K562 (cell line): ENCODE measurements at regions not wholly inside any gene's neighbourhood (a gene's known extent, or its start where the extent isn't known, plus 50 kb on each side); places are given as distances from the start of the nearest gene placed in this dataset.
A peak's percentile ranks its signal among the peaks of the same experiment; 100 is the strongest.

ENCODE experiments used
- ATAC-seq: fragments of 200-7000 bp; cut with Tn5 transposase; 3 replicates; pipeline ENCODE4 v1.9.1; 2020; ENCODE audit warnings: moderate library complexity
- BruUV-seq: library from RNA; stranded (reverse); fragments of 400-500 nt; replicated peaks from 2 replicates; lab custom pipeline; 2021; lab: Mats Ljungman, UMichigan
- CTCF ChIA-PET: fragments of 300-600 bp; formaldehyde crosslinking; extraction: SDS; loops from one replicate; lab custom pipeline; 2021; ENCODE audit warnings: low intra/inter-chr PET ratio; lab: Yijun Ruan, JAX
- POLR2A ChIA-PET: fragments of 300-600, 350-650 bp; sonication (Branson Sonifier 250); formaldehyde crosslinking; extraction: SDS; loops from one replicate; lab custom pipeline; 2021; ENCODE audit warnings: antibody characterized with exemption, inconsistent platforms; lab: Yijun Ruan, JAX
- DNase-seq, 4 experiments: peaks; one replicate each; pipeline versions ENCODE4 v3.0.0 to v3.0.0-alpha.2; 2011 to 2018; ENCODE audit warnings: low spot score in 3 of 4, mixed read lengths in 3 of 4; ENCODE audit errors: extremely low read depth in 1 of 4
- FAIRE-seq: peaks from 2 replicates; lab custom pipeline; 2011; peaks lifted over from hg19 to GRCh38; lab: Jason Lieb, UNC
- H2AFZ ChIP-seq: 2 replicates; pipeline ENCODE4 v1.6.0; 2011; ENCODE audit warnings: low read depth, low read length, control low read depth, inconsistent platforms
- H3K27ac ChIP-seq: fragments of 200-600 bp; 3 replicates; pipeline ENCODE4 v1.8.0; 2011; ENCODE audit warnings: low read depth, mild to moderate bottlenecking, control low read depth, inconsistent platforms, low read length, moderate library complexity, mixed read lengths; ENCODE audit errors: extremely low read depth
- H3K27me3 ChIP-seq, 2 experiments: fragments of 300-600 bp in 1 of 2; 2 replicates in 1 of 2; 3 replicates in 1 of 2; pipeline versions ENCODE4 v1.6.0 to v1.8.0; 2011; ENCODE audit warnings: inconsistent platforms in 2 of 2, low read length in 2 of 2, mild to moderate bottlenecking in 1 of 2, mixed read lengths in 1 of 2, moderate library complexity in 1 of 2; ENCODE audit not compliant: control insufficient read depth in 2 of 2, insufficient read depth in 2 of 2
- H3K36me3 ChIP-seq: fragments of 300-600 bp; 3 replicates; pipeline ENCODE4 v1.8.0; 2011; ENCODE audit warnings: mild to moderate bottlenecking, low read length, inconsistent platforms; ENCODE audit not compliant: control insufficient read depth, insufficient read depth
- H3K4me1 ChIP-seq, 2 experiments: fragments of 200-600 bp in 1 of 2; replicated peaks in 1 of 2; 2 replicates in 1 of 2; 3 replicates in 1 of 2; pipeline versions ENCODE4 v1.5.1 to v1.8.0; 2011; ENCODE audit warnings: inconsistent platforms in 2 of 2, low read length in 2 of 2, mild to moderate bottlenecking in 1 of 2, mixed read lengths in 1 of 2, moderate library complexity in 1 of 2; ENCODE audit not compliant: control insufficient read depth in 2 of 2, insufficient read depth in 2 of 2
- H3K4me2 ChIP-seq: 2 replicates; pipeline ENCODE4 v1.6.1; 2011; ENCODE audit warnings: low read length, control low read depth, inconsistent platforms, mixed read lengths; ENCODE audit not compliant: insufficient read depth
- H3K4me3 ChIP-seq: fragments of 200-600 bp; sonication (generic), shearing (Covaris generic); 2 replicates; pipeline ENCODE4 v1.5.1; 2016; ENCODE audit warnings: control low read depth, inconsistent platforms
- H3K79me2 ChIP-seq: fragments of 200-600 bp; 3 replicates; pipeline ENCODE4 v1.8.0; 2011; ENCODE audit warnings: low read length, inconsistent platforms; ENCODE audit not compliant: control insufficient read depth, insufficient read depth
- H3K9ac ChIP-seq, 2 experiments: 2 replicates each; pipeline versions ENCODE4 v1.6.0 to v1.6.1; 2011; ENCODE audit warnings: low read depth in 2 of 2, low read length in 2 of 2, control low read depth in 1 of 2, inconsistent platforms in 1 of 2, mild to moderate bottlenecking in 1 of 2, mixed read lengths in 1 of 2; ENCODE audit not compliant: insufficient read depth in 1 of 2
- H3K9me1 ChIP-seq: one replicate; pipeline ENCODE4 v1.6.0; 2011; ENCODE audit warnings: inconsistent platforms, mild to moderate bottlenecking, low read length, moderate library complexity; ENCODE audit not compliant: control insufficient read depth, insufficient read depth
- H3K9me3 ChIP-seq: replicated peaks from 2 replicates; pipeline ENCODE4 v1.5.1; 2011; ENCODE audit warnings: low read depth, low read length, inconsistent platforms; ENCODE audit not compliant: control insufficient read depth, insufficient read depth
- H4K20me1 ChIP-seq: replicated peaks from 2 replicates; pipeline ENCODE4 v1.6.1; 2011; ENCODE audit warnings: low read length, inconsistent platforms, mixed read lengths; ENCODE audit not compliant: control insufficient read depth, insufficient read depth
- ARID1B ChIP-seq: fragments of 450-650 bp; IDR thresholded peaks from 2 replicates; pipeline ENCODE4 v1.6.1; 2016; ENCODE audit warnings: antibody characterized with exemption, mild to moderate bottlenecking, inconsistent platforms
- BACH1 ChIP-seq: fragments of 200-800 bp; sonication (Bioruptor generic); IDR thresholded peaks from 2 replicates; pipeline ENCODE4 v1.6.1; 2016; ENCODE audit warnings: missing genetic modification characterization, missing compliant biosample characterization
- DPF2 ChIP-seq: fragments of 450-650 bp; IDR thresholded peaks from 2 replicates; pipeline ENCODE4 v1.6.1; 2016
- FOSL1 ChIP-seq: fragments of 200-800 bp; sonication (Bioruptor generic); conservative IDR thresholded peaks from 2 replicates; pipeline ENCODE4 v1.6.1; 2016; ENCODE audit warnings: missing genetic modification characterization, missing compliant biosample characterization
- HDAC2 ChIP-seq: fragments of 450-650 bp; IDR thresholded peaks from 2 replicates; pipeline ENCODE4 v1.6.1; 2016; ENCODE audit warnings: mild to moderate bottlenecking
- MAFG ChIP-seq: fragments of 450-650 bp; conservative IDR thresholded peaks from 2 replicates; pipeline ENCODE4 v1.6.1; 2016; ENCODE audit warnings: missing genetic modification characterization, missing compliant biosample characterization
- MEIS2 ChIP-seq: fragments of 450-650 bp; IDR thresholded peaks from 2 replicates; pipeline ENCODE4 v1.6.1; 2014; ENCODE audit warnings: mild to moderate bottlenecking; ENCODE audit not compliant: partially characterized antibody
- NCOA4 ChIP-seq: fragments of 450-650 bp; IDR thresholded peaks from 2 replicates; pipeline ENCODE4 v1.6.1; 2018; ENCODE audit warnings: mild to moderate bottlenecking; ENCODE audit not compliant: partially characterized antibody
- RBM22 ChIP-seq: fragments of 200-400 bp; formaldehyde crosslinking; IDR thresholded peaks from 2 replicates; pipeline ENCODE4 v1.6.1; 2018; ENCODE audit warnings: low read length, low read depth; ENCODE audit not compliant: poor library complexity, severe bottlenecking
- RBM39 ChIP-seq: fragments of 200-400 bp; formaldehyde crosslinking; optimal IDR thresholded peaks from 2 replicates; pipeline ENCODE3; 2018; ENCODE audit warnings: low read depth, low read length
- SMARCA4 ChIP-seq: fragments of 450-650 bp; IDR thresholded peaks from 2 replicates; pipeline ENCODE4 v1.6.1; 2016
- SOX6 ChIP-seq: fragments of 450-650 bp; IDR thresholded peaks from 2 replicates; pipeline ENCODE4 v1.6.1; 2014; ENCODE audit warnings: mild to moderate bottlenecking
- ZNF146 ChIP-seq: IDR thresholded peaks from one replicate; pipeline ENCODE4 v1.6.1; 2018; ENCODE audit warnings: missing compliant biosample characterization; ENCODE audit not compliant: unreplicated experiment
- ZNF282 ChIP-seq: sonication (generic); formaldehyde crosslinking; IDR thresholded peaks from 2 replicates; pipeline ENCODE4 v1.8.1; 2023; ENCODE audit warnings: missing genetic modification reagents
- ZNF561 ChIP-seq: fragments of 450-650 bp; formaldehyde crosslinking; conservative IDR thresholded peaks from 2 replicates; pipeline ENCODE4 v1.4.0; 2020; ENCODE audit warnings: mild to moderate bottlenecking, moderate library complexity
- WGBS: fragments of 100-300 bp; shearing (Covaris generic); methylation state at CpG from one replicate; pipeline ENCODE4 v1.1.6; 2016; ENCODE audit warnings: low coverage, mixed read lengths; ENCODE audit not compliant: insufficient coverage; ENCODE audit errors: missing lambda C conversion rate; 5-methylcytosine and 5-hydroxymethylcytosine counted together
- in situ Hi-C: fragments of 300-500 bp; cut with MboI; formaldehyde crosslinking; loops from 4 replicates; pipeline ENCODE4 v1.15.0; 2018; ENCODE audit warnings: inconsistent platforms, mixed read lengths
- intact Hi-C: fragments of 100-400 bp; cut with micrococcal nuclease; formaldehyde crosslinking; loops from 2 replicates; pipeline ENCODE4 v1.14.2; 2022
- TF ChIP-seq, protein P1 (sequence below): sonication (generic); formaldehyde crosslinking; IDR thresholded peaks from 2 replicates; pipeline ENCODE4 v1.8.0; 2022; ENCODE audit warnings: missing genetic modification reagents, mild to moderate bottlenecking, moderate library complexity, borderline replicate concordance
- TF ChIP-seq, protein P2 (sequence below), 2 experiments: fragments of 450-650 bp in 1 of 2; sonication (generic) in 1 of 2; formaldehyde crosslinking in 1 of 2; IDR thresholded peaks in 1 of 2; conservative IDR thresholded peaks in 1 of 2; 2 replicates each; pipeline versions ENCODE4 v1.6.1 to v1.8.1; 2016 to 2023; ENCODE audit warnings: mild to moderate bottlenecking in 2 of 2, moderate library complexity in 2 of 2, inconsistent platforms in 1 of 2, missing genetic modification reagents in 1 of 2
- TF ChIP-seq, protein P3 (sequence below): fragments of 450-650 bp; IDR thresholded peaks from 2 replicates; pipeline ENCODE4 v1.6.1; 2018; ENCODE audit not compliant: partially characterized antibody

DNA sequence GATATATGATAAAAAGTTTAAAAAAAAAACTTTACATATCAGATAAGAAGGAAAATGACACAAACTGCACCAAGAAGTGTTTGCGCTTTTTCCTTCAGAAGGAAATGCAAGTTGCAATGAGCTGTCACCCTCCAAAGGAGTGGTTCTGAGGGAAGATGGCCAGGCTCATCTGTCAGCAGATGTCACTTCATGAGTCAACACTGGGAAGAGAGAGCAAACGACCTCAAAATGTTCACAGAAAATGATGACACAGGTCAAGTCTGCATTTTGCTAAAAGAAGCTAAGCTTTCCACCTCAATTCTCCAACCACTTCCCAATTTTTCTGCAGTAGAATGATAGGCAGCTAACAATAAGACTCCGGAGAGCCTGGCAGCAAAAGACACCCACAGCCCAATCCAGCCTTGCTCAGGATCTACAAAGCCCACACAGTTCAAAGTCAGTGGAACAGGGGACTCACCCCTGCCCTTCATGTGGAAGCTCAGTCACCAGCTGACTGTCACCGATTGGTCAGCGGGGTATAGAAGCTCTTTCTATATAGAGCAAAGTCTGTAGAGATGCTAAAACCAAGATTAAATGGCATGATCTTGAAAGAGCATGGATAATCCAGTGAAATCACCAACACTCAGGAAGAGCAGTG, 155.1 kb upstream of the NEBL start:
- Histone ChIP-seq H3K4me1 (peaks cover 0 to 7% of the 10 kb centered on the region in 2 experiments; a peak in 3 of 5 replicates), H3K79me2 (no peaks in the 10 kb centered on the region), H3K9ac (no peak overlapping the region), H3K36me3 (no peaks in the 10 kb centered on the region), H4K20me1 (no peaks in the 10 kb centered on the region), H3K4me3 (no peak overlapping the region), H2AFZ (no peak overlapping the region), H3K27me3 (no peaks in the 10 kb centered on the region; a peak in 1 of 5 replicates), H3K9me3 (no peaks in the 10 kb centered on the region), H3K27ac (peak overlapping the region; percentile 27; the same call in 1 of the 3 replicates), H3K9me1 (no peaks in the 10 kb centered on the region), H3K4me2 (no peak overlapping the region)
- FAIRE-seq, result no peak
- ChIA-PET POLR2A (interaction anchor here (1.0 to 2.4 kb wide), 3 partner anchors 10 to 43 kb away, joined by 3 to 15 read pairs (median 3); no protein-coding TSS in a partner anchor), CTCF (interaction anchor here (0.9 kb wide), 1 partner anchor 114 kb away, joined by 3 read pairs; no protein-coding TSS in a partner anchor)
- peak; percentile 69 for ATAC-seq
- intact Hi-C loops, result no loop called here
- peak in 1 of 4 experiments; percentile 34 for DNase-seq
- whole genome bisulfite sequencing, result 28% methylated on average over 5 of the region's 5 CpGs
- in situ Hi-C loops, result loop anchor here (25.0 kb wide), 1 partner anchor 910 kb away; no protein-coding TSS in a partner anchor
- BruUV-seq, result no TSS peak
- TF ChIP-seq HDAC2 (no peak), ARID1B (peak; percentile 26; the same call in 1 of the 2 replicates), RBM39 (no peak), BACH1 (tag) (peak; percentile 53; the same call in 1 of the 2 replicates), ZNF561 (CRISPR knock-in tag) (no peak), MEIS2 (peak; percentile 95), SMARCA4 (peak; percentile 36; the same call in 1 of the 2 replicates), NCOA4 (no peak), FOSL1 (peak; percentile 90), RBM22 (no peak), MAFG (tag) (peak; percentile 41; the same call in 1 of the 2 replicates), ZNF146 (CRISPR knock-in tag) (no peak), ZNF282 (CRISPR knock-in tag) (no peak), DPF2 (0 out of 2 replicates have a peak, but pooled peaks have one; percentile 21), SOX6 (peak; percentile 18; the same call in 1 of the 2 replicates)
- TF ChIP-seq, protein P1, sequence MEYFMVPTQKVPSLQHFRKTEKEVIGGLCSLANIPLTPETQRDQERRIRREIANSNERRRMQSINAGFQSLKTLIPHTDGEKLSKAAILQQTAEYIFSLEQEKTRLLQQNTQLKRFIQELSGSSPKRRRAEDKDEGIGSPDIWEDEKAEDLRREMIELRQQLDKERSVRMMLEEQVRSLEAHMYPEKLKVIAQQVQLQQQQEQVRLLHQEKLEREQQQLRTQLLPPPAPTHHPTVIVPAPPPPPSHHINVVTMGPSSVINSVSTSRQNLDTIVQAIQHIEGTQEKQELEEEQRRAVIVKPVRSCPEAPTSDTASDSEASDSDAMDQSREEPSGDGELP (CRISPR knock-in tag), result peak; percentile 53; the same call in 1 of the 2 replicates
- TF ChIP-seq, protein P2, sequence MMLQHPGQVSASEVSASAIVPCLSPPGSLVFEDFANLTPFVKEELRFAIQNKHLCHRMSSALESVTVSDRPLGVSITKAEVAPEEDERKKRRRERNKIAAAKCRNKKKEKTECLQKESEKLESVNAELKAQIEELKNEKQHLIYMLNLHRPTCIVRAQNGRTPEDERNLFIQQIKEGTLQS (IDR thresholded peaks at IDR 0.05), result peak; percentile 73
- TF ChIP-seq, protein P2 (CRISPR knock-in tag; conservative IDR thresholded peaks at IDR 0.05), result no peak
- TF ChIP-seq, protein P3, sequence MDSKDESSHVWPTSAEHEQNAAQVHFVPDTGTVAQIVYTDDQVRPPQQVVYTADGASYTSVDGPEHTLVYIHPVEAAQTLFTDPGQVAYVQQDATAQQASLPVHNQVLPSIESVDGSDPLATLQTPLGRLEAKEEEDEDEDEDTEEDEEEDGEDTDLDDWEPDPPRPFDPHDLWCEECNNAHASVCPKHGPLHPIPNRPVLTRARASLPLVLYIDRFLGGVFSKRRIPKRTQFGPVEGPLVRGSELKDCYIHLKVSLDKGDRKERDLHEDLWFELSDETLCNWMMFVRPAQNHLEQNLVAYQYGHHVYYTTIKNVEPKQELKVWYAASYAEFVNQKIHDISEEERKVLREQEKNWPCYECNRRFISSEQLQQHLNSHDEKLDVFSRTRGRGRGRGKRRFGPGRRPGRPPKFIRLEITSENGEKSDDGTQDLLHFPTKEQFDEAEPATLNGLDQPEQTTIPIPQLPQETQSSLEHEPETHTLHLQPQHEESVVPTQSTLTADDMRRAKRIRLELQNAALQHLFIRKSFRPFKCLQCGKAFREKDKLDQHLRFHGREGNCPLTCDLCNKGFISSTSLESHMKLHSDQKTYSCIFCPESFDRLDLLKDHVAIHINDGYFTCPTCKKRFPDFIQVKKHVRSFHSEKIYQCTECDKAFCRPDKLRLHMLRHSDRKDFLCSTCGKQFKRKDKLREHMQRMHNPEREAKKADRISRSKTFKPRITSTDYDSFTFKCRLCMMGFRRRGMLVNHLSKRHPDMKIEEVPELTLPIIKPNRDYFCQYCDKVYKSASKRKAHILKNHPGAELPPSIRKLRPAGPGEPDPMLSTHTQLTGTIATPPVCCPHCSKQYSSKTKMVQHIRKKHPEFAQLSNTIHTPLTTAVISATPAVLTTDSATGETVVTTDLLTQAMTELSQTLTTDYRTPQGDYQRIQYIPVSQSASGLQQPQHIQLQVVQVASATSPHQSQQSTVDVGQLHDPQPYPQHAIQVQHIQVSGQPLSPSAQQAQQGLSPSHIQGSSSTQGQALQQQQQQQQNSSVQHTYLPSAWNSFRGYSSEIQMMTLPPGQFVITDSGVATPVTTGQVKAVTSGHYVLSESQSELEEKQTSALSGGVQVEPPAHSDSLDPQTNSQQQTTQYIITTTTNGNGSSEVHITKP, result no peak
